ENCODE measurements at regions not wholly inside any gene's neighbourhood (a gene's known extent, or its start where the extent isn't known, plus 50 kb on each side); places are given as distances from the start of the nearest gene placed in this dataset.

DNA sequence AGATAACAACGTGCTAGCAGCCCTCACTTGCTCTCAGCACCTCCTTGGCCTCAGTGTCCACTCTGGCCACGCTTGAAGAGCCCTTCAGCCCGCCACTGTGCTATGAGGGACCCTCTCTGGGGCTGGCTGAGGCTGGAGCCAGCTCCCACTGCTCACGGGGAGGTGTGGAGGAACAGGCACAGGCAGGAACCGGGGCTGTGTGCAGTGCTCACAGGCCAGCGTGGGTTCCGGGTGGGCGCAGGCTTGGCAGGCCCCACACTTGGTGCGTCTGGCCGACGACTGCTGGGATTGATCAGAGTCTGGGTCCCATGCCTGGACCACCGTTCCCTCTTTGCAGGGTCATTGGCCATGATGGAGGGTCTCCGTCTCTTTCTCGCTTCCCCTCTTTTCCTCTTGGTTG, 194.3 kb upstream of the GRAMD2B start:
- 97% methylated on average over 6 of the region's 14 CpGs for WGBS
- H3K4me3 ChIP-seq: no peak overlapping the region
- no peaks in the 10 kb centered on the region for H3K36me3 ChIP-seq
- no peaks in the 10 kb centered on the region for H3K4me1 ChIP-seq
- no peak for DNase-seq (ENCODE audit: low spot score in 2 of 2)
- no peaks in the 10 kb centered on the region for H3K27me3 ChIP-seq
- no peaks in the 10 kb centered on the region for H3K9me3 ChIP-seq
- no peak overlapping the region for H3K27ac ChIP-seq
- TF ChIP-seq POLR2A (IDR thresholded peaks at IDR 0.05) (no peak), POLR2AphosphoS5 (IDR thresholded peaks at IDR 0.05) (no peak), EP300 (IDR thresholded peaks at IDR 0.05) (no peak)
- TF ChIP-seq, protein P1, sequence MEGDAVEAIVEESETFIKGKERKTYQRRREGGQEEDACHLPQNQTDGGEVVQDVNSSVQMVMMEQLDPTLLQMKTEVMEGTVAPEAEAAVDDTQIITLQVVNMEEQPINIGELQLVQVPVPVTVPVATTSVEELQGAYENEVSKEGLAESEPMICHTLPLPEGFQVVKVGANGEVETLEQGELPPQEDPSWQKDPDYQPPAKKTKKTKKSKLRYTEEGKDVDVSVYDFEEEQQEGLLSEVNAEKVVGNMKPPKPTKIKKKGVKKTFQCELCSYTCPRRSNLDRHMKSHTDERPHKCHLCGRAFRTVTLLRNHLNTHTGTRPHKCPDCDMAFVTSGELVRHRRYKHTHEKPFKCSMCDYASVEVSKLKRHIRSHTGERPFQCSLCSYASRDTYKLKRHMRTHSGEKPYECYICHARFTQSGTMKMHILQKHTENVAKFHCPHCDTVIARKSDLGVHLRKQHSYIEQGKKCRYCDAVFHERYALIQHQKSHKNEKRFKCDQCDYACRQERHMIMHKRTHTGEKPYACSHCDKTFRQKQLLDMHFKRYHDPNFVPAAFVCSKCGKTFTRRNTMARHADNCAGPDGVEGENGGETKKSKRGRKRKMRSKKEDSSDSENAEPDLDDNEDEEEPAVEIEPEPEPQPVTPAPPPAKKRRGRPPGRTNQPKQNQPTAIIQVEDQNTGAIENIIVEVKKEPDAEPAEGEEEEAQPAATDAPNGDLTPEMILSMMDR (IDR thresholded peaks at IDR 0.05): no peak

DNA sequence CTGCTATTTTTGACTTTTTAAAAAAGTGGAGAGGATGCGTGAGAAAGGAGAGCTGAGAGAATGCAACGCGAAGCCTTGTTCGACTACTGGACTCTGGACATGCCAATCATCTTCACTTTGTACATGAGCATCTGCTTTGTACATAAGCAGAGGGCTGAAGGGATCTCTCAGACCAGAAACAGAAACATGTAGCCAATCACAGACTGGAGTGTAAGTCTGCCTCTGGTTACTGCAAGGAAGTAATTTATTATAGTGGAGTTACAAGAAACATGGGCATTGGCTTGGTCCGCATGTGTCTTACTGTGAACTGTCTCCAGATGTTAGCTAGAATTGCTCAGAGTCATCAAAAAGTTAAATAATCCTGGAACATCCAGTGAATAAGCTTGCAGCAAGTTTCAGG, 190.0 kb upstream of the GRAMD2B start:
- H3K4me3 ChIP-seq: no peak overlapping the region
- no peaks in the 10 kb centered on the region for H3K36me3 ChIP-seq
- DNase-seq (ENCODE audit: low spot score in 2 of 2): no peak
- no peaks in the 10 kb centered on the region for H3K9me3 ChIP-seq
- H3K27me3 ChIP-seq: no peaks in the 10 kb centered on the region
- H3K4me1 ChIP-seq: no peaks in the 10 kb centered on the region
- H3K27ac ChIP-seq: no peak overlapping the region
- WGBS: 73% methylated on average over 5 of the region's 5 CpGs
- TF ChIP-seq POLR2AphosphoS5 (IDR thresholded peaks at IDR 0.05) (no peak), POLR2A (IDR thresholded peaks at IDR 0.05) (no peak), EP300 (IDR thresholded peaks at IDR 0.05) (no peak)
- TF ChIP-seq, protein P1 (IDR thresholded peaks at IDR 0.05): no peak

DNA sequence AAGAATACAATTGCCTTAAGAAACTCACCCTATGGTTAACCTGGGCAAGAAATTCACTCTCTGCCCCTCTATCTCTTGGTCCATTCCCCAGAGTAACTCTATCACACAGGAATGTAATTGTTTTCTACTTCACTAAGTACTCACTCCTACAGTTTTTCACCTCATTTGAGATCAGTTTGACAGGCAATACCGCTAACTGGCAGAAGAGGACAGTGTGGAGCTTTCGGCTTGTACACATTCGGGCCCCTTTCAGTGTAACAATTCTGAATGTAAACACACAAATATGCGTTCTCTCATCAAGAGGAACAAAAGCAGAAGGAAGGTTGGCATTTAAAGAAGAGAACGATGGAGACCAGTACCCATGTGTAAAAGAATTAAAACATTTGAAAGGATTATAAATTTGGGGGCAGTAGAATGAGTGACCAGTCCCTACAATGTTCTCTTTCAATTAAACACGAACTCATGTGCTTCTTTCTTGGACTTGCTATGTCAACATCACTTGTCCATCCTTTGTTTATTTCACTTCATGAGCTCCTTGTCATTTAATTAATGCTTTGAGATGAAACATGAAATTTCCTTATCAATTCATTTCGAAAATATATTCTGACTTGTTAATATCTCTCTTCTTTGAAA, 188.5 kb upstream of the GRAMD2B start:
- no peak overlapping the region for H3K27ac ChIP-seq
- no peaks in the 10 kb centered on the region for H3K4me1 ChIP-seq
- 65% methylated on average over 7 of the region's 7 CpGs for WGBS
- H3K27me3 ChIP-seq: no peaks in the 10 kb centered on the region
- TF ChIP-seq POLR2A (IDR thresholded peaks at IDR 0.05) (no peak), EP300 (IDR thresholded peaks at IDR 0.05) (no peak), POLR2AphosphoS5 (IDR thresholded peaks at IDR 0.05) (no peak)
- TF ChIP-seq, protein P1 (IDR thresholded peaks at IDR 0.05): no peak
- no peak for DNase-seq (ENCODE audit: low spot score in 2 of 2)
- no peak overlapping the region for H3K4me3 ChIP-seq
- H3K9me3 ChIP-seq: no peaks in the 10 kb centered on the region
- no peaks in the 10 kb centered on the region for H3K36me3 ChIP-seq

DNA sequence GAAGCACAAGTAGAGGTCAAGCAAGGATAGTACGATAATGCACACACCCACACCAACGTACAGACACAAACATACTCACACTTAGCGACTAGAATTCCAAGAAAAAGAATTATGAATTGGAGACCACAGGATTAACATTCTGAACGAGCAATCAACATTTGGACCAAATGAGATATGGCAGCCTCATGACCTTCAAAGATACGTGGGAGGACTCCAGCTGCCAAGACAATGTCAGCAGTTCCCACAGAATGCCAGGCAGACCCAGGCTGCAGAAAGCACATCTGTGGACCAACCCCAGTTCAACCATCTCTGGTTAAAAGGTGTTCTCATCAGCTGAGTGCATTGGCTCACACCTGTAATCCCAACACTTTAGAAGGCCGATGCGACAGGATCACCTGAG, 187.6 kb upstream of the GRAMD2B start:
- H3K4me1 ChIP-seq: no peaks in the 10 kb centered on the region
- no peaks in the 10 kb centered on the region for H3K9me3 ChIP-seq
- no peaks in the 10 kb centered on the region for H3K27me3 ChIP-seq
- no peak overlapping the region for H3K27ac ChIP-seq
- H3K4me3 ChIP-seq: no peak overlapping the region
- TF ChIP-seq, protein P1 (IDR thresholded peaks at IDR 0.05): no peak
- TF ChIP-seq EP300 (IDR thresholded peaks at IDR 0.05): no peak
- TF ChIP-seq POLR2AphosphoS5 (IDR thresholded peaks at IDR 0.05): no peak
- TF ChIP-seq POLR2A (IDR thresholded peaks at IDR 0.05): no peak
- no peak for DNase-seq (ENCODE audit: low spot score in 2 of 2)
- 75% methylated on average over 7 of the region's 7 CpGs for WGBS
- H3K36me3 ChIP-seq: no peaks in the 10 kb centered on the region

DNA sequence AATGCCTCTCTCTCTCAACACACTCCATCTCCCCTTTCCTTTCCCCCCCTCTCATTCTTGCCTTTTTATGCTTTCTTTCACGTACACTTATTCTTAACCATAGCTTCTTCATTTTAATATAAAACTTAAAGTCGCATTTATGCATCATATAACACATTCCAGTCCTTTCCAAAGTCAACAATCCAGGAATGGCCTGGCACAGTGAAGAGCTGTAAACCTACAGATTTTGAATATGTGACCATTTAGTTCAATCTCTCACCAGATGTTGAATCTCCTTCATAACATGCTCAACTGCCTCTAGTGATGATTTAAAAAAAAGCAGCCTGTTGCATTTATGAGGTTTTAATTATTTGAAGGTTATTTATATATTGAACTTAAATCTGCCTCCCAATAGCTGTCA, 186.2 kb upstream of the GRAMD2B start:
- Histone ChIP-seq H3K27me3 (no peaks in the 10 kb centered on the region), H3K9me3 (no peaks in the 10 kb centered on the region), H3K27ac (no peak overlapping the region), H3K4me1 (no peaks in the 10 kb centered on the region), H3K4me3 (no peak overlapping the region), H3K36me3 (no peaks in the 10 kb centered on the region)
- DNase-seq (ENCODE audit: low spot score in 2 of 2): no peak
- TF ChIP-seq POLR2A (IDR thresholded peaks at IDR 0.05): no peak
- TF ChIP-seq, protein P1 (IDR thresholded peaks at IDR 0.05): no peak
- no peak for TF ChIP-seq POLR2AphosphoS5 (IDR thresholded peaks at IDR 0.05)
- no peak for TF ChIP-seq EP300 (IDR thresholded peaks at IDR 0.05)
- WGBS: 91% methylated on average over 2 of the region's 2 CpGs

Data from suprapubic skin (tissue), 4 donors.